ENCODE measurements at regions not wholly inside any gene's neighbourhood (a gene's known extent, or its start where the extent isn't known, plus 50 kb on each side); places are given as distances from the start of the nearest gene placed in this dataset.
A peak's percentile ranks its signal among the peaks of the same experiment; 100 is the strongest.

DNA sequence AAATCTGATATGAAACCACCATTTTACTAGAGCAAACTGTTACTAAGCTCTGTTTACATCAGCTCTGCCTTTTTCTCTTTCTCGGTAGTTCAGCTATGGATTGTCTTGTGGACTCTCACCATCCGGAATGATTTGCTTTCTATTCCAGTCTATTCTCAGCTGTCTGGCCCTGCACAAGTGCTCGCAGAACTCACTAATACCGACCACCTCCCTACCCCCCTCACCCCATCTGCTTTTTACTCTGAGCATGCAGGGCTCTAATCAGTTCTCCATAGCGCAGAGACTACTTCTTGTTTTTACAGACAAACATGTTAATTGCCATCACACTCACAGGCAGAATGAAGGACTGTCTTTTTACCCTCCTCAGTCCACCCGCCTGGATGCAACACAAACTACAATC is 180.7 kb upstream of the POU3F3 start:
- ChIA-PET CTCF (no interaction called here), POLR2A (ENCODE audit: low non-redundant PET) (no interaction called here)
- H3K27ac ChIP-seq = no peak overlapping the region
- TF ChIP-seq, protein P1, sequence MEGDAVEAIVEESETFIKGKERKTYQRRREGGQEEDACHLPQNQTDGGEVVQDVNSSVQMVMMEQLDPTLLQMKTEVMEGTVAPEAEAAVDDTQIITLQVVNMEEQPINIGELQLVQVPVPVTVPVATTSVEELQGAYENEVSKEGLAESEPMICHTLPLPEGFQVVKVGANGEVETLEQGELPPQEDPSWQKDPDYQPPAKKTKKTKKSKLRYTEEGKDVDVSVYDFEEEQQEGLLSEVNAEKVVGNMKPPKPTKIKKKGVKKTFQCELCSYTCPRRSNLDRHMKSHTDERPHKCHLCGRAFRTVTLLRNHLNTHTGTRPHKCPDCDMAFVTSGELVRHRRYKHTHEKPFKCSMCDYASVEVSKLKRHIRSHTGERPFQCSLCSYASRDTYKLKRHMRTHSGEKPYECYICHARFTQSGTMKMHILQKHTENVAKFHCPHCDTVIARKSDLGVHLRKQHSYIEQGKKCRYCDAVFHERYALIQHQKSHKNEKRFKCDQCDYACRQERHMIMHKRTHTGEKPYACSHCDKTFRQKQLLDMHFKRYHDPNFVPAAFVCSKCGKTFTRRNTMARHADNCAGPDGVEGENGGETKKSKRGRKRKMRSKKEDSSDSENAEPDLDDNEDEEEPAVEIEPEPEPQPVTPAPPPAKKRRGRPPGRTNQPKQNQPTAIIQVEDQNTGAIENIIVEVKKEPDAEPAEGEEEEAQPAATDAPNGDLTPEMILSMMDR (conservative IDR thresholded peaks at IDR 0.05; ENCODE audit: low read depth) = no peak
- no peak for DNase-seq (ENCODE audit: low spot score)

DNA sequence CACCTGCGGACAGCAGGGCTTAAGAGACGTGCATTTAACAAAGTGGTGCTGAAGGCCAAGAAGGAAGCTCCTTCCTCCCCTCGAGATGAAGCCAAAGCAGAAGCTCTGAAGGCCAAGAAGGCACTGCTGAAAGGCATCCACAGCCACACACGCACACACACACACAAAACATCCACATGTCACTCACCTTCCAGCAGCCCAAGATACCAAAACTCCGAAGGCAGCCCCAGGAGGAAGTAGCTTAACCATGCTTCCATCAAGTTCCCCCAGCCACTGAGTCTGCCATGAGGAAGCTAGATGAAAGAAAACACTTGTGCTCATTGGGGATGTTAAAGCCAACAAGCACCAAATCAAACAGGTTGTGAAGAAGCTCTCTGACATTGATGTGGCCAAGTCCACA is 175.7 kb upstream of the POU3F3 start:
- CTCF ChIA-PET = no interaction called here
- POLR2A ChIA-PET (ENCODE audit: low non-redundant PET) = no interaction called here
- TF ChIP-seq, protein P1 (conservative IDR thresholded peaks at IDR 0.05; ENCODE audit: low read depth) = no peak

DNA sequence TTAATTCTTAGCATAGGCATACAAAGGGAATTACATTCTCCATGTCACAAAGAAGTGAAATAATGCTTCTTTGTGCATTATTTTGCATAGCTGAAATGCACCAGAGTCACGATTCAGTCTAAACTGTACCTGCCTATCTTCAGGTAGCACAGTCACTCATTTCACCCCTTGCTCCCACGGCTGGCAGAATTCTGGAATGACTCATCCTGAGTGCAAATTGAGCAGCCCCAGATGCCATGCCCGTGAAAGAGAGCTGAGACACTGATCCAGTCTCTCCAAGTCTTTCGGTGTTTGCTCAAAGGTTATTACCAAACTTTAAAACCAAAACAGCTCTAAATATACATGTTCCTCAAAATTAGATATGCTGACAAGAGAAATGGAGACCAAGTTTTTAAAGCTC is 168.3 kb upstream of the POU3F3 start:
- H3K27ac ChIP-seq = no peak overlapping the region
- POLR2A ChIA-PET (ENCODE audit: low non-redundant PET) = no interaction called here
- DNase-seq (ENCODE audit: low spot score) = peak; percentile 5
- CTCF ChIA-PET = interaction anchor here (0.6 kb wide), 1 partner anchor 1052 kb away, joined by 3 read pairs; no protein-coding TSS in a partner anchor
- TF ChIP-seq, protein P1 (conservative IDR thresholded peaks at IDR 0.05; ENCODE audit: low read depth) = no peak

More for the DNA sequence above, 175.7 kb upstream of the POU3F3 start:
- H3K27ac ChIP-seq = no peak overlapping the region
- DNase-seq (ENCODE audit: low spot score) = no peak

DNA sequence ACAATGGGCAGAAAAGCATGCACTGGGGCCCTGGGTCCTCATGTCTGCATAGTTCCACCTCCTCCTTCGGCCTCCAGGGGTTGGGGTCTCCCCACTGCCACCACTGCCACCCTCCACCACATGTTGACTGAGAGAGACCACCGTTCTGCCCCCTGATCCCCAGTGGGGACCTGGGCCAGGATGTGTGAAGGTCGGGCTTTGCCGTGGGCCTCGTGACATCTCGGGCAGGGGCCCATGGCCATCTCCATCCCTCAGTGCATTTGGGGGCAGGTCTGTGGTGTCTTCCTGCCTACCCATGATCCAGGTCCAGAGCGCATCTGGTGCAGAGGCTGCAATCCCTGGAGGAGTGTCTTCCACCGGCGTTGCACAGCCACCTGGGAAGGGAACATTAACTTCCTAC is 166.8 kb upstream of the POU3F3 start:
- no peak for DNase-seq (ENCODE audit: low spot score)
- TF ChIP-seq, protein P1 (conservative IDR thresholded peaks at IDR 0.05; ENCODE audit: low read depth) = no peak
- POLR2A ChIA-PET (ENCODE audit: low non-redundant PET) = no interaction called here
- CTCF ChIA-PET = no interaction called here
- H3K27ac ChIP-seq = no peak overlapping the region

DNA sequence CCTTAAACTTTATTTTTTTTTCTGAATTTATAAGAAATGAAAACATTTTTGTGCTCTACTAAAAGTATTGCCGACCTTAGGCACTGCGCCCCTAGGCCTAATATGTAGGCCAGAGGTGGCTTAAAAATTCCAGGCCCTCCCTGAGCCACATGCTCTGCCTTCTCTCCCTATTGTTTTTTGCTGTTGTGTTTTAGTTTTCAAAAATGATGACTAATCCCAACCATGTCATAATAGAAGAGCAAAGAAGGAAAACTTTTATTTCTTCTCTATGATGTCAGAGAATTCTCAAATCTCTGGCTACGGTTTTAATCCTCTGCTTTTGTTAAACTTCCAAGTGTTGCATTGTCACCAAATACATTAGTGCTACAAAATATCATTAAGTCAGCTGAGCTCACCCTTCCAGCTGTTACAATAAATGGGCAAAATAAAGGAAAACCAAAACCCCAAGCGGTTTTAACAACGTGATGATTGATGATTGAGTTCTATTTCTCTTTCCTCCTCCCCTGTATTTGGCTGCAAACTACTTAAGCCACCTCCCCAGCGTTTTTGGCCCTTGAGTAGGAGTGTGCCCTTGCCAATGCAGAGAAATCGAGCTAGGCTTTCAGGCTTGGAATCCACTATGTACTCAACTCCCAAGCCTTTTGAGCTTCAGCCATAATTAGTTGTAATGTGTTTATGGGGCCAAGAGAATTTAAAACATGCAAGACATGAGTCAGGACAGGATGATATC is 163.5 kb upstream of the POU3F3 start:
- TF ChIP-seq, protein P1 (conservative IDR thresholded peaks at IDR 0.05; ENCODE audit: low read depth) = no peak
- no peak overlapping the region for H3K27ac ChIP-seq
- ChIA-PET CTCF (no interaction called here), POLR2A (ENCODE audit: low non-redundant PET) (no interaction called here)
- DNase-seq (ENCODE audit: low spot score) = no peak

DNA sequence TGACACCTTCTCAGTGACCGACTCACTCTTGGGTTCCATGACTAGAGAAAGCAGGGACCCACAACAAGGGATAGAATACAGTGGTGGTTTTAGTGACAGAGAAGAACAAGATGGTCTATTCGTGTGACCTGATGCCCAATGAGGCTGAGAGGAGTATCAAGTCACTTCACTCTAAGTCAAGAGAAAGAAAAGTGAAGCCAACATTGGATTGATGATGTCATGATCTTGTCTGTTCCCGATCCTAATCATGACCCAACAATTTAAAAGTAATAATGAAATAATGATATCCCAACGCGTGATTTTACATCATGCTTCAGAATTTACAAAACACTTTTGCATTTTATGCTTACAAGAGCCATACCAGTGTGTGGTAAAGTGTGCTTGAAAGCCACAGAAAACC is 155.6 kb upstream of the POU3F3 start:
- CTCF ChIA-PET = interaction anchor here (0.6 kb wide), 1 partner anchor 70 kb away, joined by 5 read pairs; no protein-coding TSS in a partner anchor
- POLR2A ChIA-PET (ENCODE audit: low non-redundant PET) = no interaction called here
- no peak for DNase-seq (ENCODE audit: low spot score)
- no peak overlapping the region for H3K27ac ChIP-seq
- TF ChIP-seq, protein P1 (conservative IDR thresholded peaks at IDR 0.05; ENCODE audit: low read depth) = no peak

Measured in RWPE1 (cell line).